Lower lobe of right lung (tissue), 2 donors: ENCODE measurements at regions not wholly inside any gene's neighbourhood (a gene's known extent, or its start where the extent isn't known, plus 50 kb on each side); places are given as distances from the start of the nearest gene placed in this dataset.

ENCODE experiments used
- ATAC-seq, 2 donors: fragments of 200-7000 bp; cut with Tn5 transposase; one replicate each; pipeline ENCODE4 v1.9.1; 2020 to 2022; ENCODE audit warnings: mild to moderate bottlenecking in 2 of 2, moderate library complexity in 2 of 2
- DNase-seq: peaks from one replicate; pipeline ENCODE4 v3.0.0-alpha.2; 2020
- H3K27ac ChIP-seq: fragments of 200-600 bp; one replicate; pipeline ENCODE4 v1.8.0; 2022
- H3K27me3 ChIP-seq: fragments of 200-600 bp; one replicate; pipeline ENCODE4 v1.8.0; 2022; ENCODE audit warnings: low read depth
- H3K36me3 ChIP-seq: fragments of 200-600 bp; one replicate; pipeline ENCODE4 v1.8.0; 2022; ENCODE audit warnings: mild to moderate bottlenecking
- H3K4me1 ChIP-seq: fragments of 200-600 bp; one replicate; pipeline ENCODE4 v1.8.0; 2022
- H3K4me3 ChIP-seq: fragments of 200-600 bp; one replicate; pipeline ENCODE4 v1.8.0; 2022; ENCODE audit warnings: mild to moderate bottlenecking
- H3K9me3 ChIP-seq: fragments of 200-600 bp; one replicate; pipeline ENCODE4 v1.8.0; 2022
- intact Hi-C: fragments of 100-400 bp; cut with DNase I; formaldehyde crosslinking; loops from one replicate; pipeline ENCODE4 v1.11.0; 2022
- TF ChIP-seq, protein P1 (sequence below): fragments of 200-600 bp; IDR thresholded peaks from one replicate; pipeline ENCODE4 v1.8.0; 2022; ENCODE audit warnings: antibody characterized with exemption, mild to moderate bottlenecking
- donor health status: DM: no; HTN: yes; CAD: no; lungs with severe emphysema.

DNA sequence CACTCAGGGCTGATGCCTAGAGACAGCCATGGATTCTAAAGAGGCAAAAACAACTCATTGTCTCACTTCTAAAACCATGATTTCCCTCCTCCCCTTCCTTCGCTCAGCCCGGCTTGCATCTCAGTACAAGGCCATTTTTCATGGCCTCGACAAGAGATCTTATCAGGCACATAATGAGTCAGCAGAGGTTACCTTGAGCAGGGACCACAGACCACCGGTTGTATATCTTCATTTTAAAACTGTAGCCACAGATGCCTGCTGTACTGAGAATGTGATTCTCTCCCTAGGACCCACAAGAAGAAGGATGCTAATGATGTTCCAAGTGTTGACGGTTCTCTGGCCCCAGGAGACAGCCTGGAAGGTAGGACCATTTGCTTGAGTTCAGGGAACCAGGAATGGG, 331.9 kb downstream of the AJAP1 start:
- intact Hi-C loops: no loop called here
- Histone ChIP-seq H3K4me3 (no peak overlapping the region), H3K36me3 (no peaks in the 10 kb centered on the region), H3K9me3 (no peaks in the 10 kb centered on the region), H3K27ac (no peak overlapping the region), H3K27me3 (peaks cover 6% of the 10 kb centered on the region), H3K4me1 (no peaks in the 10 kb centered on the region)
- DNase-seq (no peak), ATAC-seq (no peak)
- TF ChIP-seq, protein P1, sequence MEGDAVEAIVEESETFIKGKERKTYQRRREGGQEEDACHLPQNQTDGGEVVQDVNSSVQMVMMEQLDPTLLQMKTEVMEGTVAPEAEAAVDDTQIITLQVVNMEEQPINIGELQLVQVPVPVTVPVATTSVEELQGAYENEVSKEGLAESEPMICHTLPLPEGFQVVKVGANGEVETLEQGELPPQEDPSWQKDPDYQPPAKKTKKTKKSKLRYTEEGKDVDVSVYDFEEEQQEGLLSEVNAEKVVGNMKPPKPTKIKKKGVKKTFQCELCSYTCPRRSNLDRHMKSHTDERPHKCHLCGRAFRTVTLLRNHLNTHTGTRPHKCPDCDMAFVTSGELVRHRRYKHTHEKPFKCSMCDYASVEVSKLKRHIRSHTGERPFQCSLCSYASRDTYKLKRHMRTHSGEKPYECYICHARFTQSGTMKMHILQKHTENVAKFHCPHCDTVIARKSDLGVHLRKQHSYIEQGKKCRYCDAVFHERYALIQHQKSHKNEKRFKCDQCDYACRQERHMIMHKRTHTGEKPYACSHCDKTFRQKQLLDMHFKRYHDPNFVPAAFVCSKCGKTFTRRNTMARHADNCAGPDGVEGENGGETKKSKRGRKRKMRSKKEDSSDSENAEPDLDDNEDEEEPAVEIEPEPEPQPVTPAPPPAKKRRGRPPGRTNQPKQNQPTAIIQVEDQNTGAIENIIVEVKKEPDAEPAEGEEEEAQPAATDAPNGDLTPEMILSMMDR: no peak

DNA sequence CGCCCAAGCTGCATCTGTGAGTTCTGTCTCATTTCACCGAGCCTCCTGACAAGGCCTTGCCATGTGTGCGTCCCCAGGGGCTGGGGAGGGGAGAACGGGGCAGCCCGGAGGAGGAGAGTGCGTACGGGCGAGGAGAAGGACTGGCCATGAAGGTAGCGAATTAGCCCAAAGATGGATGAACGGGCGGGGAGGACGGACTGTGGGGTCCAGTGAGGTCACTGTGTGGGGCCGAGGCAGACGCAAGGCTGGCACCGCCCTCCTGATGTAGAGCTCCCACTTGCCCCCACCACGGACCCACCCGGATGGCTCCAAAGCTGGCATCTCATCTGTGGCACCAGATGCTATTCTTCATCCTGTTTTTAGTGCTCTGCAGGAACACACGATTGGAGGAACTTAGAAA, 330.4 kb downstream of the AJAP1 start:
- Histone ChIP-seq H3K9me3 (no peaks in the 10 kb centered on the region), H3K27ac (no peak overlapping the region), H3K4me1 (no peaks in the 10 kb centered on the region), H3K27me3 (peaks cover 6% of the 10 kb centered on the region), H3K4me3 (no peak overlapping the region), H3K36me3 (no peaks in the 10 kb centered on the region)
- intact Hi-C loops: no loop called here
- ATAC-seq (no peak), DNase-seq (no peak)
- TF ChIP-seq, protein P1: no peak

DNA sequence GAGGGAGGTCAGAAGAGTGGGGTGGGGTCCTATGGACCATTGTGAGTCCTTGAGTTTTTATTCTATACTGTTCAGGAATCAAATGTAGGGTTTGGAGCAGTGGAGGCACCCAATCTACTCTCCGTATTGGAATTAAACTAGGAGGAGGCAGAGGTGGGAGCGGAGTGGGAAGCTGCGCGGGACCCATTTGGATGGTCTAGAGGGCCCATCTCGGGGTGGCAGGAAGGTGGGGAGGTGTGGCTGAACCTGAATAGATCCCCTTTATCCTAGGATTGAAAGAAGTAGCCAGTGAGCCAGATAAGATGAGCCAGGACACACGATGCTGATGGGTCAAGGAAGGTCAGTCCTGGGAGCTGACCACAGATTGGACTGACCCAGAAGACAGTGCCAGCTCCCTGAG, 325.8 kb downstream of the AJAP1 start:
- Histone ChIP-seq H3K36me3 (no peaks in the 10 kb centered on the region), H3K27ac (no peak overlapping the region), H3K9me3 (no peaks in the 10 kb centered on the region), H3K4me3 (no peak overlapping the region), H3K4me1 (no peaks in the 10 kb centered on the region), H3K27me3 (peaks cover 16% of the 10 kb centered on the region)
- intact Hi-C loops: no loop called here
- TF ChIP-seq, protein P1: no peak
- ATAC-seq (no peak), DNase-seq (no peak)

DNA sequence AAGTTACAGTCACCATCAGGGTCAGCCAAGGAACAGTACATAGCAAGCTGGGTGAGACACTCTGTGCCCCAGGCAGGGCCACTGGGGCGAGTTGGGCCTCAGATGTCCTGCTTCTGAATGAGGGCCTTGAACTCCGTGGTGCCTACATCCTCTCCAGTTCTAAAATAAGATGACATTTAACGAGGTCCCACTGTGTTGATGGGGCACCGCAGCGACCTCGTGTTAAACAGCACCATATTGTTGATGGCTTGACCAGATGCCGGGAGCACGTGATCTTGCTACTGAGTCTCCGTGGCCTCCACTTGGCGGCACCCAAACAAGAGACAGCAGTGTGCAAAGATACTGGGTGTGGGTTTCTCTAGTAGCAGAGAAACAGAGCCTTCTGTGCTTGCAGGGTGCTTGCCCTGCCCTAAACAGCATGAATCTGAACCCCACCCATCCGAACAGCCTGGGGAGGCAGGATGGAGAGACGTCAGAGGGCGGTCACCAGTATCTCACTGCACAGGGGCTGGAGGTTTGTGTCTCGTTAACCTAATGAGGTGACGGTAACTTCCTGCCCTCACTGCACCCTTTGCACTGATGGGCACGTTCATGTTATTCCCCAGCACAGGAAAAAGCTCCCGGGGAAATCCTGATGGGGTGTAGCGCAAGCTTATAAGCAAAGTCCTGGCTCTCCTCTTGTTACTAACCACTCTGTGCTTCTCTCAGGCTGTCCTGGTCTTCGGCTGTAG, 324.4 kb downstream of the AJAP1 start:
- DNase-seq (no peak), ATAC-seq (no peak)
- Histone ChIP-seq H3K4me3 (no peak overlapping the region), H3K27ac (no peak overlapping the region), H3K36me3 (no peaks in the 10 kb centered on the region), H3K4me1 (no peaks in the 10 kb centered on the region), H3K27me3 (peaks cover 16% of the 10 kb centered on the region), H3K9me3 (no peaks in the 10 kb centered on the region)
- intact Hi-C loops: no loop called here
- TF ChIP-seq, protein P1: no peak

DNA sequence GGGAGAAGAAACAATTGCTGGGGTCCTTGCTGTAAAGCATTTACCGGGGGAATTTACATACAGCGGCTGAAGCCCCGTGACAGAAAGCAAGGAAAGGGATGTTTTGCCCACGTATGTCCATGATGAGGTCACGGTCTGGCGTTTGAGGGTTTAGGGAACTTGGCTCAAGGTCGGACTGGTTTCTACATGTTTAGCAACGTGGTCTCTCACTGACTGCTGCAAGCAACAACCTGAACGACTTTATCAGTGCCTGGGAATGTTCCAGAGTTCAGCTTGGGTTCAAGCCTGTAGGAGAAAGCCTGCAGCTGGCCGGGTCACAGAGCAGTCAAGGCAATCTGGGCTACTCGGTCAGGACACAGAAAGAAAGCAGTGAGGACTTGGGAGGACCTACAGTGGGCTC, 323.3 kb downstream of the AJAP1 start:
- intact Hi-C loops: no loop called here
- no peak overlapping the region for H3K27ac ChIP-seq
- H3K36me3 ChIP-seq: no peaks in the 10 kb centered on the region
- H3K27me3 ChIP-seq: peaks cover 16% of the 10 kb centered on the region
- TF ChIP-seq, protein P1: no peak
- H3K9me3 ChIP-seq: no peaks in the 10 kb centered on the region
- no peak for DNase-seq
- no peak overlapping the region for H3K4me3 ChIP-seq
- no peak for ATAC-seq
- H3K4me1 ChIP-seq: no peaks in the 10 kb centered on the region
